ENCODE measurements at regions not wholly inside any gene's neighbourhood (a gene's known extent, or its start where the extent isn't known, plus 50 kb on each side); places are given as distances from the start of the nearest gene placed in this dataset.
"Not testable (repeated sequence)": the region's sequence is repeated elsewhere in the genome, so short reads cannot be mapped to it uniquely, and the experiment has no call there.

GRCh38 chr2:91498065-91498449, 2806.6 kb downstream of the RPIA start:
- FAIRE-seq = not testable (repeated sequence)

GRCh38 chr2:91498513-91499250, 2807.2 kb downstream of the RPIA start:
- not testable (repeated sequence) for FAIRE-seq

- not testable (repeated sequence) for FAIRE-seq
These were observed 2808.1 kb downstream of the RPIA start for GRCh38 chr2:91499431-91500050.

GRCh38 chr2:91500246-91500977, 2808.9 kb downstream of the RPIA start:
- FAIRE-seq = not testable (repeated sequence)

- FAIRE-seq = not testable (repeated sequence)
These were observed 2809.5 kb downstream of the RPIA start for GRCh38 chr2:91500978-91501310.

GRCh38 chr2:91501481-91502080, 2810.1 kb downstream of the RPIA start:
- FAIRE-seq = not testable (repeated sequence)

- not testable (repeated sequence) for FAIRE-seq
These were observed 2812.1 kb downstream of the RPIA start for GRCh38 chr2:91503572-91503958.

GRCh38 chr2:91503959-91504741, 2812.7 kb downstream of the RPIA start:
- FAIRE-seq = not testable (repeated sequence)

GRCh38 chr2:91508816-91509215, 2817.3 kb downstream of the RPIA start:
- not testable (repeated sequence) for FAIRE-seq

- not testable (repeated sequence) for FAIRE-seq
These were observed 2817.8 kb downstream of the RPIA start for GRCh38 chr2:91509276-91509675.

GRCh38 chr2:91511166-91511565, 2819.7 kb downstream of the RPIA start:
- not testable (repeated sequence) for FAIRE-seq

GRCh38 chr2:91515966-91516365, 2824.5 kb downstream of the RPIA start:
- FAIRE-seq = not testable (repeated sequence)

- not testable (repeated sequence) for FAIRE-seq
These were observed 2825.2 kb downstream of the RPIA start for GRCh38 chr2:91516669-91517068.

GRCh38 chr2:91517846-91518245, 2826.4 kb downstream of the RPIA start:
- not testable (repeated sequence) for FAIRE-seq

GRCh38 chr2:91518361-91518981, 2827.0 kb downstream of the RPIA start:
- not testable (repeated sequence) for FAIRE-seq

- FAIRE-seq = not testable (repeated sequence)
These were observed 2827.9 kb downstream of the RPIA start for GRCh38 chr2:91519359-91519758.

GRCh38 chr2:91519914-91520313, 2828.4 kb downstream of the RPIA start:
- not testable (repeated sequence) for FAIRE-seq

- not testable (repeated sequence) for FAIRE-seq
These were observed 2829.1 kb downstream of the RPIA start for GRCh38 chr2:91520523-91520922.

- not testable (repeated sequence) for FAIRE-seq
These were observed 2829.6 kb downstream of the RPIA start for GRCh38 chr2:91520972-91521535.

- FAIRE-seq = not testable (repeated sequence)
These were observed 2830.5 kb downstream of the RPIA start for GRCh38 chr2:91521944-91522343.

GRCh38 chr2:91522877-91523276, 2831.4 kb downstream of the RPIA start:
- FAIRE-seq = not testable (repeated sequence)

- not testable (repeated sequence) for FAIRE-seq
These were observed 2832.3 kb downstream of the RPIA start for GRCh38 chr2:91523751-91524150.
